ENCODE measurements at regions not wholly inside any gene's neighbourhood (a gene's known extent, or its start where the extent isn't known, plus 50 kb on each side); places are given as distances from the start of the nearest gene placed in this dataset.

- no peak for DNase-seq
Measured at GRCh38 chrX:134716620-134717012, 58.3 kb upstream of the PLAC1 start.

- DNase-seq: peak; percentile 49
Measured at GRCh38 chrX:134715930-134716619, 57.8 kb upstream of the PLAC1 start.

- DNase-seq: no peak
Measured at GRCh38 chrX:134714633-134715110, 56.4 kb upstream of the PLAC1 start.

- DNase-seq: no peak
Measured at GRCh38 chrX:134713618-134714107, 55.4 kb upstream of the PLAC1 start.

GRCh38 chrX:134712272-134712671 is 54.0 kb upstream of the PLAC1 start:
- DNase-seq: no peak

GRCh38 chrX:134711135-134711921 is 53.1 kb upstream of the PLAC1 start:
- no peak for DNase-seq

All from SHP77 treated with DMSO at 0.1 percent for 48 hours (cell line).